ENCODE measurements at regions not wholly inside any gene's neighbourhood (a gene's known extent, or its start where the extent isn't known, plus 50 kb on each side); places are given as distances from the start of the nearest gene placed in this dataset.
"Not testable (repeated sequence)": the region's sequence is repeated elsewhere in the genome, so short reads cannot be mapped to it uniquely, and the experiment has no call there.

GRCh38 chr6:163876391-163876790 lies 461.9 kb downstream of the QKI start:
- no peak for DNase-seq (ENCODE audit: low read depth in 3 of 3)

DNA sequence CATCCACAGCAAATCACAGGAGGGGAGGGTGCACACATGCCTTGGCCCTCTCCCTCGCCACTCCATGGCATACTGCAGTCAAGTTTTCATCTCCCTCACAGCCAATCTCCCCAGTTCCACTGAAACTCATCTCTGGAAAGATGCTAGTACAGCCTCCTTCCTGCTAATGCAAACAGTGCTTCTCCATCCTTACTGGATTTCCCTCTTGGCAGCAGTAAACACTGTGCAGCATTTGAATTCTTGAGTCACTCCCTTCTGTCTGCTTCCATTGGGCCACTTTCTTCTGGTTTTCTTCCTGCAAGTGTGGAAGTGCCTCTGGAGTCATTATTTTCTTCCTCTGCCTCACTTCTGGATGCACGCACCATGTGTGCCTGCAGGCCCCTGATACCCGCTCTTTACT lies 460.3 kb downstream of the QKI start:
- DNase-seq (ENCODE audit: low read depth in 3 of 3): no peak

- no peak for DNase-seq (ENCODE audit: low read depth in 3 of 3)
Observed at GRCh38 chr6:163872335-163872734, 457.8 kb downstream of the QKI start.

DNA sequence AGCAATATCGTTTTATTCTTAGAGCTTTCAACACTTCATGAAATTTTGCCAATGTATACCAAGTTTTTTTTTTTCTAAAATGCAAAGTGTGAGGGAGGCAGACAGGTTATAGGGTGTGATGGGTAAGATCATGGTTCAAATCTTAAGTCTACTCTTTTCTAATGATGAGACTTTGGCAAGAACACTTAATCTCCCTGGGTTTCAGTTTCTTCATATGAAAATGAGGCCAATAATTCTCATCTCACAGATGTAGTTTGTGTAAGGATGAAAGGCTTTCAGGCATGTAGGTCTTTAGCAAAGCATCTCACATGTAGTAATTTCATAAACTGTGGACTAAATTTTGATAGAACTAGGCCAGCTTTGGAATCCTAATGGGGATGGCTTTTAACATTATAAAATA lies 457.1 kb downstream of the QKI start:
- no peak for DNase-seq (ENCODE audit: low read depth in 3 of 3)

GRCh38 chr6:163867518-163868292 lies 453.2 kb downstream of the QKI start:
- no peak for DNase-seq (ENCODE audit: low read depth in 3 of 3)

DNA sequence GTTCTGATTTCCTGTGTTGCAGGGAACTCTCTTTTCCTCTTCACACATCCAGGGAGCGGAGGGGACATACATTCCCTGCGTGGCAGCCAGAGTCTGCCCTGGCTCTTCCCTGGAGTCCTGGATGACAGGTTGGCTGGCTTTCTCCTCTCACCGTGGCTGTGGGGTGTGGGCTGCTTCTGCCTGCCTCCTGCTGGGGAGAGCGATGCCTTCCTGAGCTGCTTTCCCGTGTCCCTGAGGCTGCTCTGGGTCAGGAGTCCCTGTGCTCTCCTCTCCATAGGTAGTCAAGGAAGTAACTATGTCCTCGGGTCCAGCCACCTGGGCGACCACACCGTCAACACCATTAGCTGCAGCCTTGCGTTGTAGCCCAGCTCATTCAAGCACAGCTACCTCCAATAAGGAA lies 451.7 kb downstream of the QKI start:
- DNase-seq (ENCODE audit: low read depth in 3 of 3): no peak

DNA sequence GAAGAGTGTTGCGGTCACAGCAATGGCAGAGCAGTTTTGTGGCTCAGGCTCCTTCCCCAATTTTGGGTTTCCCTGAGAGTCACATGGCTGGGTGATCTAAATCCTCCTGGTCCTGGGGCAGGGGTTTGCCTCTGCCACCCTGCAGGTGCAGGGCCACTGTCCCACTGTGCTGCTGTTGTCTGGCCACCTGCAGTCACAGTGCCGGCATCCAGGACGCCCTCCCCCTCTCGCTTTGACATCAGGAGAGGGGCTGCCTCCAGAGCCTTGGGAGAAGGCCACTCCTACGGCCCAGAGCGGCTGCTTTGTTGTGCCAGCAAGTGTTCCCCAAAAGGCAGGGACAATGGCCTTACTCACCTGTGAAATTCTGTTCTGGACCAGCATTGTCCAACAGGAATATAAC lies 449.0 kb downstream of the QKI start:
- no peak for DNase-seq (ENCODE audit: low read depth in 3 of 3)

- DNase-seq (ENCODE audit: low read depth in 3 of 3): no peak
Observed at GRCh38 chr6:163862701-163863100, 448.2 kb downstream of the QKI start.

- no peak for DNase-seq (ENCODE audit: low read depth in 3 of 3)
Observed at GRCh38 chr6:163861627-163862026, 447.1 kb downstream of the QKI start.

- DNase-seq (ENCODE audit: low read depth in 3 of 3): no peak
Observed at GRCh38 chr6:163860287-163861081, 446.0 kb downstream of the QKI start.

DNA sequence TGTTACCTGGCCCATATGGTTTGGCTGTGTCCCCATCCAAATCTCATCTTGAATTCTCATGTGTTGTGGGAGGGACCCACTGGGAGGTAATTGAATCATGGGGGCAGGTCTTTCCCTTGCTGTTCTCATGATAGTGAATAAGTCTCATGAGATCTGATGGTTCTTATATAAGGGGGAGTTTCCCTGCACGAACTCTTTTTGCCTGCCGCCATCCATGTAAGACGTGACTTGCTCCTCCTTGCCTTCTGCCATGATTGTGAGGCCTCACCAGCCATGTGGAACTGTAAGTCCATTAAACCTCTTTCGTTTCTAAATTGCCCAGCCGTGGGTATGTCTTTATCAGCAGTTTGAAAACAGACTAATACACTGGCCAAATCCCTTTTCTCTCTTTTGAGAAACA lies 444.4 kb downstream of the QKI start:
- DNase-seq (ENCODE audit: low read depth in 3 of 3): not testable (repeated sequence)

DNA sequence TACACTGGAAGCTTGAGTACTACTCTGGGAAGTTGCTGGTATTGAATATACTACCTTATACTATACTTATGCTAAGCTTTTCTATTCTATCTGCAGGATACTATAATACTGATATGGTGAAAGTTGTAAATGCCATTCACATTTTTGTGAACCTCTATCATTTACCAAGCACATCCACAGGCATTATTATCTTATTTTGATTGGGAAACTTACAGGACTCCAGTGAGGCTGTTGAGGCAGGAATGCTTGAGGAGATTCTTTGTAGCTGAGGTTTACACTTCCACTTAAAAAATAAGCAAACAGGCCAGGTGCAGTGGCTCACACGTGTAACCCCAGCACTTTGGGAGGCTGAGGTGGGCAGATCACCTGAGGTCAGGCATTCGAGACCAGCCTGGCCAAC lies 442.9 kb downstream of the QKI start:
- DNase-seq (ENCODE audit: low read depth in 3 of 3): no peak

GRCh38 chr6:163850874-163851273 lies 436.4 kb downstream of the QKI start:
- no peak for DNase-seq (ENCODE audit: low read depth in 3 of 3)

DNA sequence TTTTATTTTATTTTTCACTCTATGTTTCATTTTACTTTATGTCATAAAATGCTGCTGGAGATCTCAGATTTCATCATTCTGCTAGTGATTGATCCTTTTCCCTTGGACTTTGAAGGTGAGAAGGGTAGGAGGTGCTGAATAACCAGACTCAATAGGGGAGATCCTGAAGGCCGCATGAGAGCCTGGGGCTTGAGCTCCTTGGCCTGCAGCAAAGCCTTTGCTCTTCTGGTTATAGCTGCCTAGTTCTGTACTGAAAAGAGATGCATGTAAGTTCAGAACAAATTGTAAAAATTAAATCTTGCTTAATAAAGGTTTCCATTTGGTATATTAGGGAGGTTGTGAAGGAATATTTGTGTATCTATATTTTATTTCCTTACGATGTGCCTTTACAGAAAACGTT lies 430.2 kb downstream of the QKI start:
- DNase-seq (ENCODE audit: low read depth in 3 of 3): no peak

DNA sequence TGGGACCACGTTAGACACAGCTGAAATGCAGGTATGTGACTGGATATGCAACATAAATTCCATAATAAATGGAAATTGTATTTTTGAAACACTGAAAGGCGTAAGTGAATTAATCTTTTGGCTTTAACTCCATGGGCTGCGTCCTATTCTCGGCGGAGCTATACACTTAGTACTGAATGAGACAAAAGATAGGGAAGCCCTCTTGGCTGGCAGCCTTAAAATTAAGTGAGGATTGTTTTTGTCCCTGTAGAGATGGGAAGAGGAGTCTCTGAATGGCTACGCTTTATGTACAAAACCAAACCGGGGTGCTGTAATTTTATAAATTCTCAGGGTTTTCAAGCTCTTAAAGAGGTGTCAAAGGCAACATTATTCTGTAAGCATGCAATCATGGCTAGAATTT lies 429.8 kb downstream of the QKI start:
- DNase-seq (ENCODE audit: low read depth in 3 of 3): no peak

DNA sequence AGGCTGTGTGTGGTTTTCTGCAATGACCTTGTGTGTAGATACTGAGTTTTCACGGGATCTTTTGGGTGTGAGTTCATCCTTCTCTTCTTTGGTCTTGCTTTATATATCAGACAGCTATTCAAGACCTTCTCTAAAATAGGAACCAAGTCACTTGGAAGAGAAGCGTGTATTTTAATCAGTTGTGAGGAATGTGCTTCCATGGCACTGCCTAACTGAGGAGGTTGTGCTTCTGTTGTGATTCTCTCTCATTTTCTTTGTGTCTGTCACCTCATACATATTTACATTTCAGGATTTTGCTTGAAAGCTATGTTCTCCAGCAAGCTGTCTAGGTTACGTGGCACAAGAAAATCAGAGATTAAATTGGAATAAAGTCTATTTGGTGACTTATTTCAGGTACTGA lies 428.7 kb downstream of the QKI start:
- DNase-seq (ENCODE audit: low read depth in 3 of 3): no peak

DNA sequence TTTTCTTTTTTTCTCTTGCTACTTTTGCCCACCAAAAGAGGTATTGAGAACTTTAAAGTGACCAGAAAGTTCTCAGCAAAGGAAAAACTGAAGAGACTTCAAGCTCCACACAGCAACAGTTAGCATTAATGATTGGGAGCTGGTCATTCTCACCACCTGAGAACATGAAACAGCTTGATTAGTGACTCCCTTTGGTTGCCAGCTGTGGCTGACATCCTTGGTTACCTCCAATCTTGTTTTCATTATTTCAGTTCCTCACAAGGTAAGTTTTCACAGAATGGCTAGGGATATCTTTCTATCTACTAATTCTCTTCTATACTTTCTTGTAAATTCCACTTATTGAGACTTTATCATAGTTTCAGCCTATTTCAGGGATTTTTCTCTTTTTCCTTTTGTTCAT lies 427.9 kb downstream of the QKI start:
- no peak for DNase-seq (ENCODE audit: low read depth in 3 of 3)

- no peak for DNase-seq (ENCODE audit: low read depth in 3 of 3)
Observed at GRCh38 chr6:163841733-163842132, 427.2 kb downstream of the QKI start.

DNA sequence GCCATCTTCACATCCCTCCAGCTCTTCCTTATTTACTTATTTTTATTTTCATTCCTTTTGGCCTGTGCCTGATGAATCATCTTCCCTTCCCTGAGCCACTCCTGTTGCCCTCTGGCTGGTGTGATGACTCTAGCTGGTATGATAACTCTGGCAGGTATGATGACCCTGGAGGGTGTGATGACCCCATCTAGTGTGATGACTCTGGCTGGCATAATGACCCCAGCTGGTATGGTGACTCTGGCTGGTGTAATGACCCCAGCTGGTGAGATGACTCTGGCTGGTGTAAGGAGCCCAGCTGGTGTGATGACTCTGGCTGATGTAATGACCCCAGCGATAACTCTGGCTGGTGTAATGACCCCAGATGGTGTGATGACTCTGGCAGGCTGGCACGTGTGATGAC lies 426.8 kb downstream of the QKI start:
- no peak for DNase-seq (ENCODE audit: low read depth in 3 of 3)

GRCh38 chr6:163840880-163841279 lies 426.4 kb downstream of the QKI start:
- DNase-seq (ENCODE audit: low read depth in 3 of 3): no peak

GRCh38 chr6:163839296-163839695 lies 424.8 kb downstream of the QKI start:
- no peak for DNase-seq (ENCODE audit: low read depth in 3 of 3)

DNA sequence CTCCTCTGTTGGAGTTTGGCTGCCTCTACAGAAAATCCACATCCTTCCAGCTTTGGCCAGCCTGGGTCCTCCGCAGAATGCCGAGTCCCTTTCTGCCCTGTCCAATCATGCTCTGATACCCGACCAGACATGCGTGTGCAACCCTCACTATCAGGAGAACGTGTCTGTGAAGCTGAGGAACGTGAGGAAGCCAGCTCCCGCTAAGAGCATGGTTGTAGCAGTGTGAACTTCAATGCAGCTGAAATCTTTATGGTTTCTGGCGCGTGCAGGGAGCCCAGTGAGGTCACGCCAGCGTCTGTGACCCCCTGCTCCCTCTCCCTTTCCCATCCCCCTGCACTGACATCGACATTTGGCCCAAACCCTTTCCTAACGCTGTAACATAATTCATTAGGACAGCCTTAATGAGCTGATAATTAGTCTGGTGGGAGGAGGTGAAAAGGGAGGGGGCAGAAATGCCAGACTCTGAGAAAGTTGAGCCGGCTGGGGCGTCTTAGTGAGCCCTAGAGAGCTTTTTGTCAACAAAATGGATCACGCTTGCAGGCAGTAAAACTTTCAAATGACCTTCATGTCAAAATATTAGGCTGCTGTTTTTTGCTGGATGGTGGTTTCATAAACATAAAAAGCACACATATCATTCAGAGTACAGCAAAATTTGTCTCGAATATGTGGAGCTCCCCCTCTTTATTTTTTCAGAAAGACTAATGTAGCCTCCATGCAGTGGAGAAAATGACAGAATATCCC lies 423.3 kb downstream of the QKI start:
- DNase-seq (ENCODE audit: low read depth in 3 of 3): no peak
